Transverse colon (tissue), 4 donors: ENCODE measurements at regions not wholly inside any gene's neighbourhood (a gene's known extent, or its start where the extent isn't known, plus 50 kb on each side); places are given as distances from the start of the nearest gene placed in this dataset.

ENCODE experiments used
- DNase-seq: peaks from one replicate; pipeline ENCODE4 v3.0.0-alpha.2; 2019
- H3K27ac ChIP-seq, 4 donors: fragments of 200-600 bp; sonication (generic); 2 replicates each; pipeline ENCODE4 v1.5.1; 2016 to 2018; ENCODE audit warnings: inconsistent platforms in 4 of 4
- H3K27me3 ChIP-seq: fragments of 200-600 bp; sonication (generic); 2 replicates; pipeline ENCODE4 v1.5.1; 2017; ENCODE audit warnings: inconsistent platforms
- H3K36me3 ChIP-seq, 4 donors: fragments of 200-600 bp; sonication (generic); 2 replicates each; pipeline ENCODE4 v1.5.1; 2017 to 2019; ENCODE audit warnings: inconsistent platforms in 4 of 4
- H3K4me1 ChIP-seq, 4 donors: fragments of 200-600 bp; sonication (generic); 2 replicates each; pipeline ENCODE4 v1.5.1; 2017 to 2020; ENCODE audit warnings: inconsistent platforms in 4 of 4
- H3K4me3 ChIP-seq, 4 donors: fragments of 200-600 bp; sonication (generic); 1 replicate in 1 of 4; 2 replicates in 3 of 4; pipeline versions ENCODE4 v1.5.1 to v1.6.1; 2017 to 2019; ENCODE audit warnings: inconsistent platforms in 4 of 4
- H3K9me3 ChIP-seq, 2 donors: fragments of 200-600 bp; sonication (generic); 2 replicates each; pipeline ENCODE4 v1.5.1; 2017 to 2019; ENCODE audit warnings: inconsistent platforms in 2 of 2
- CTCF ChIP-seq, 5 experiments: fragments of 200-600 bp in 3 of 5; fragments of 450-650 bp in 2 of 5; sonication (generic) in 3 of 5; IDR thresholded peaks; 1 replicate in 2 of 5; 2 replicates in 3 of 5; pipeline ENCODE4 v1.5.1; 2016 to 2017; ENCODE audit warnings: antibody characterized with exemption in 5 of 5, inconsistent platforms in 3 of 5, mild to moderate bottlenecking in 2 of 5, moderate library complexity in 1 of 5
- EP300 ChIP-seq: sonication (generic); formaldehyde crosslinking; IDR thresholded peaks from one replicate; pipeline ENCODE4 v1.6.1; 2017; ENCODE audit warnings: antibody characterized with exemption, low read depth
- POLR2A ChIP-seq: fragments of 450-650 bp; IDR thresholded peaks from one replicate; pipeline ENCODE4 v1.6.1; 2016; ENCODE audit warnings: antibody characterized with exemption, mild to moderate bottlenecking, moderate library complexity
- POLR2AphosphoS5 ChIP-seq, 3 donors: sonication (generic); formaldehyde crosslinking; IDR thresholded peaks; one replicate each; pipeline ENCODE4 v1.6.1; 2016; ENCODE audit warnings: antibody characterized with exemption in 3 of 3
- WGBS, 2 donors: methylation state at CpG; one replicate each; pipeline ENCODE4 v1.1.5; 2018; ENCODE audit warnings: low coverage in 1 of 2; 5-methylcytosine and 5-hydroxymethylcytosine counted together
- in situ Hi-C, 4 donors: fragments of 200-750 bp; cut with MboI; loops; one replicate each; pipeline versions ENCODE4 v1.15.0 to v1.15.1; 2017; ENCODE audit warnings: low sequenced_read_pairs in 3 of 4, low pct_ligation_motif_present in 1 of 4, low pct_unique_long_range_greater_than_20kb in 1 of 4
- intact Hi-C: fragments of 100-400 bp; cut with DNase I; formaldehyde crosslinking; loops from one replicate; pipeline ENCODE4 v1.15.1; 2023; ENCODE audit warnings: low total_unique reads

GRCh38 chr3:162670181-162670580 is 1173.6 kb downstream of the OTOL1 start:
- Histone ChIP-seq H3K4me3 (no peak overlapping the region), H3K36me3 (no peaks in the 10 kb centered on the region), H3K27ac (no peak overlapping the region), H3K9me3 (no peaks in the 10 kb centered on the region), H3K4me1 (peaks cover 0 to 4% (median 2%) of the 10 kb centered on the region in 4 donors), H3K27me3 (no peaks in the 10 kb centered on the region)
- DNase-seq = no peak
- intact Hi-C loops = no loop called here
- no peak for TF ChIP-seq CTCF (IDR thresholded peaks at IDR 0.05)
- no peak for TF ChIP-seq POLR2A
- no peak for TF ChIP-seq EP300
- no peak for TF ChIP-seq POLR2AphosphoS5 (IDR thresholded peaks at IDR 0.05)
- in situ Hi-C loops = no loop called here

- Histone ChIP-seq H3K27ac (no peak overlapping the region), H3K9me3 (no peaks in the 10 kb centered on the region), H3K27me3 (no peaks in the 10 kb centered on the region), H3K4me1 (peaks cover 0 to 4% (median 0%) of the 10 kb centered on the region in 4 donors), H3K36me3 (no peaks in the 10 kb centered on the region), H3K4me3 (no peak overlapping the region)
- TF ChIP-seq EP300 (no peak), POLR2A (no peak), CTCF (IDR thresholded peaks at IDR 0.05) (no peak), POLR2AphosphoS5 (IDR thresholded peaks at IDR 0.05) (no peak)
- in situ Hi-C loops = no loop called here
- DNase-seq = no peak
- WGBS, 2 donors = 80 to 100% methylated on average over 1 of the region's 1 CpG
- intact Hi-C loops = no loop called here
Measured at GRCh38 chr3:162677475-162677874, 1180.9 kb downstream of the OTOL1 start.

DNA sequence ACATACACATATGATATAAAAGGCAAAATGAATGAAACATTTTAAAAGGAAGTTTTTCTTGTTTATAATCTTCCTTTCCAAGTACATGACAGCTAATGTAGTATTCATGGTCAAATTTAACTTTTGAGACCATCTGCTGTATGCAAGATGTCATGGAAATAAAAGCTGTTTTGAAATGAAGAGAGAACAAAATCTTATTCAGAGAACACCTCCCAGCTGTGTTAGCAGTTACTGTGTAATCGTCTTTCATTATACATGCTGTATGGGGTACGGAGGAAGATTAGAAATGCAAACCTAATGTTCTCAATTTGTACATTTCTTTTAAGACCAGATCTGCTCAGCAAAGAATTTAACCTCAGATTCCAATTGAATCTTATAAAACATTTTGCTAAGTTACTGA is 1182.3 kb downstream of the OTOL1 start:
- DNase-seq = no peak
- H3K9me3 ChIP-seq = no peaks in the 10 kb centered on the region
- no peaks in the 10 kb centered on the region for H3K27me3 ChIP-seq
- in situ Hi-C loops = no loop called here
- H3K4me1 ChIP-seq = peaks cover 0 to 4% (median 0%) of the 10 kb centered on the region in 4 donors
- intact Hi-C loops = no loop called here
- 65 to 76% methylated on average over 2 of the region's 2 CpGs for WGBS, 2 donors
- TF ChIP-seq POLR2AphosphoS5 (IDR thresholded peaks at IDR 0.05) = no peak
- no peak for TF ChIP-seq CTCF (IDR thresholded peaks at IDR 0.05)
- no peak for TF ChIP-seq EP300
- TF ChIP-seq POLR2A = no peak
- no peak overlapping the region for H3K27ac ChIP-seq
- H3K36me3 ChIP-seq = no peaks in the 10 kb centered on the region
- H3K4me3 ChIP-seq = no peak overlapping the region

DNA sequence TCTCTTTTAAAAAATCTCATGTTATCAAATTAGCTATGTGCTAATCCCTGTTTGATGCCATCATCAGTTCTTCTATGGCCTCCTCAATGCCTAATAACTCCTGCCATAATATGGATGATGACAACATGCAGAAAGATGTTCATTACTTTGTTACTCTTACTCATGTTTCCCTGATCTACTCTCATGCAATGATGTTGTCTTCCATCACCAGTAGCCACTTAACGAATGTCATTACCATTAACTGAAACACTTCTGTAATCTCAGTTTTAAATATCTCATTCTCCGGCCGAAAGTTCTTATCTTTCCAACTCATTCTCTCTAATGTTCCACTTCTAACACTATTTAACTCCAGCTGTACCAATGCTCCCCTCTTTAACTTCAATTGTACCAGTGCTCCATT is 1187.7 kb downstream of the OTOL1 start:
- Histone ChIP-seq H3K27ac (no peak overlapping the region), H3K9me3 (no peaks in the 10 kb centered on the region), H3K36me3 (no peaks in the 10 kb centered on the region), H3K4me1 (no peaks in the 10 kb centered on the region), H3K27me3 (no peaks in the 10 kb centered on the region), H3K4me3 (no peak overlapping the region)
- in situ Hi-C loops (no loop called here), intact Hi-C loops (no loop called here)
- TF ChIP-seq CTCF (IDR thresholded peaks at IDR 0.05) (no peak), EP300 (no peak), POLR2A (no peak), POLR2AphosphoS5 (IDR thresholded peaks at IDR 0.05) (no peak)
- no peak for DNase-seq
- WGBS, 2 donors = 50 to 59% methylated on average over 2 to 3 of the region's 3 CpGs
